ENCODE measurements at regions not wholly inside any gene's neighbourhood (a gene's known extent, or its start where the extent isn't known, plus 50 kb on each side); places are given as distances from the start of the nearest gene placed in this dataset.

DNA sequence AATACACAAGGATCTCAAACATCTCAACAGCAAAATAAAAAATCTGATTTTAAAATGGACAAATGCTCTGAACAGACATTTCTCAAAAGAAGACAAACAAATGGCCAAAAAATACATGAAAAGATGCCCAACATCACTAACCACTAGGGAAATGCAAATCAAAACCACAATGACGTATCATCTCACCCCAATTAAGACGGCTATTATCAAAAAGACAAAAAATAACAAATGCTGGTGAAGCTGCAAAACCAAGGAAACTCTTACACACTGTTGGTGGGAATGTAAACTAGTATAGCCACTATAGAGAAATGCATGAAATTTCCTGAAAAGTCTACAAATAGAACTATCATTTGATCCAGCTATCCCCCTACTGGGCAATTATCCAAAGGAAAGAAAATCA is 145.0 kb downstream of the BTG1 start:
- no peak for DNase-seq (ENCODE audit: low spot score)

- no peak for DNase-seq (ENCODE audit: low spot score)
Observed at GRCh38 chr12:91999823-92000222, 145.8 kb downstream of the BTG1 start.

GRCh38 chr12:91998316-91998715 is 147.3 kb downstream of the BTG1 start:
- DNase-seq (ENCODE audit: low spot score), result no peak

GRCh38 chr12:91994208-91994797 is 151.3 kb downstream of the BTG1 start:
- peak; percentile 79 for DNase-seq (ENCODE audit: low spot score)

- no peak for DNase-seq (ENCODE audit: low spot score)
Observed at GRCh38 chr12:91993287-91994017, 152.2 kb downstream of the BTG1 start.

DNA sequence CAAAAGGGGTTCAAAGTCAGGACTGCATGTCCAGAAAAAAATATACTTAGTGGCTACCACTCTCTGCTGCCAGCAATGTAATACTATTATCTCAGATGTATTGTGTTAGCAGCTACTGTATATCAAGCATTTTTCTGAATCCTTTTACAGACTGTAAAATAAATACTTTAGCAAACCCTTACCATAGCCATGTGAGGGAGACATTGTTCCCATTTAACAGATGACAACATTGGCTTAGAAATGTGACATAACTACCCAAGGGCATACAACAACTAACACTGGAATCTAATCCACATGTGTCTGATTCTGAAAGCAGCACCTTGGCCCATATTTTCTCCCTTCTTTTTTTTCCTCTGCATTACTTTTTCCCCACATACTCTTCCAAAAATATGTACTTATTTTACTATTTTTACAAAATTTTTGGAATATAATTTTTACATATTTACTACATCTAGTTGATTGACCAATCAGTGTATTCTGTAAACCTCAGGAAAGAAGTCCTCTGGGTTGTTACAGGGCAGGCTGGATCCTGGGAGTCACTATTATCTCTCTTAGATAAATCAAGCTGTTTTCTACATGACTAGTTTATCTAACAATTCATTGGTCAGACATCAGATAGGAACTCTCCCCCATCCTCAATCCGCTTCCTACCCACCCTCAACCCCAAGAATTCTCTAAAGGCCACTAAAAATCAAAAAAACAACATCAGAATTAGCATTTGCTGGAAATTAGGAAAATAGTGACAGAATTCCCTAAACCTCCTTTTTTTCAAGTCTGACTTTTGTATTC is 154.1 kb downstream of the BTG1 start:
- no peak for DNase-seq (ENCODE audit: low spot score)

GRCh38 chr12:91990525-91990924 is 155.1 kb downstream of the BTG1 start:
- DNase-seq (ENCODE audit: low spot score), result no peak

DNA sequence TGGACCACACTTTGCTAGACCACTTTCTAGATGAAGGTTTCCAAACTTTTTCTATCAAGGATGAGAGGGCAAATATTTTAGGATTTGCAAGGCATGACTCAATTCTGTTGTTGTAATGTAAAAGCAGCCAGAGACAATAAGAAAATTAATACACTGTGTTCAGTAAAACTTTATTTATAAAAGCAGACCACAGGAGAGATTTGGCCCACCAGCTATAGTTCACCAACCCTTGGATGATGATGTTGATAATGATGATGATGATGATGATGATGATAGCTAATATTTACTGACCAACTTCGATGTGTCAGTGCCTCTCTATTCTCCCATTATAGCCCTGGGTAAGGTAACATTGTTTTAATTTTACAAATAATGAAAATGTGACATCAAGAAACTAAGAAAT is 156.5 kb downstream of the BTG1 start:
- DNase-seq (ENCODE audit: low spot score), result no peak

DNA sequence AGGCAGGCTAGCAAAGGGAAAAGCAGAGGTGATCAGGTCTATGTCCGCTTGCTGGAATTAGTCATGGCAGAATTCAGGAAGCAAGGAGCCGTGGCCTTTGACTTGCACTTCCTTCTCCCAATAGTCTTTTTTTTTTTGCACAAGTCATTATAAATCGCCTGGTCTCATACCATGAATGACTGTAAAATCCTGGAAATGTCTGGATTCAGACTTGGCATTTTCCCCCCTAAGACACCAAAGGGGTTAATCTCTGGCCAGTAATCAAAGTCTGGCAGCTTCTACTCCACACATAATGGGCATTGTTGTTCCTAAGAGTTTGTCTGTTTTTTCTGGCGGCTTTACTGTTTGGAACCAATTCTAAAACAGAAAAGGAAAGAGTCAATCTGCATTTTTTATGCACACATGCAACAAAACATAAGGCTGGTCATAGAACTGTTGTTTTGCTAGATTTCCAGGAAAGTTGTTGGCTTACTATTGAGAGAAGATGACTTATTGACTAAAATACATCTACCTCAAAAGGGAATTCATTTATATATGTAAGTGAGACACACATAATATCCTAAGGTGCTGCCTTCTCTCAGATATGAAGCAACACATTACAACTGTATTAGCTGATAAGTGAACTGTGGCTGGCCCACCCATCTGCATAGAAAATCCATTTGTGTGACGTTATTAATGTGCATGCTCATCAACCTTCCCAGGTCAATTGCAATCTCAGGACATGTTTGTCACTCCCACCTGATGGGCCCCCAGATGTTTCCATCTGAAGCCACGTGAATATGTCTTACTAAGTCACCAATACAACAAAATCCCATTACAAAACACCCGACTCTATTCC is 157.3 kb downstream of the BTG1 start:
- no peak for DNase-seq (ENCODE audit: low spot score)

GRCh38 chr12:91986084-91986483 is 159.6 kb downstream of the BTG1 start:
- peak; percentile 94 for DNase-seq (ENCODE audit: low spot score)

DNA sequence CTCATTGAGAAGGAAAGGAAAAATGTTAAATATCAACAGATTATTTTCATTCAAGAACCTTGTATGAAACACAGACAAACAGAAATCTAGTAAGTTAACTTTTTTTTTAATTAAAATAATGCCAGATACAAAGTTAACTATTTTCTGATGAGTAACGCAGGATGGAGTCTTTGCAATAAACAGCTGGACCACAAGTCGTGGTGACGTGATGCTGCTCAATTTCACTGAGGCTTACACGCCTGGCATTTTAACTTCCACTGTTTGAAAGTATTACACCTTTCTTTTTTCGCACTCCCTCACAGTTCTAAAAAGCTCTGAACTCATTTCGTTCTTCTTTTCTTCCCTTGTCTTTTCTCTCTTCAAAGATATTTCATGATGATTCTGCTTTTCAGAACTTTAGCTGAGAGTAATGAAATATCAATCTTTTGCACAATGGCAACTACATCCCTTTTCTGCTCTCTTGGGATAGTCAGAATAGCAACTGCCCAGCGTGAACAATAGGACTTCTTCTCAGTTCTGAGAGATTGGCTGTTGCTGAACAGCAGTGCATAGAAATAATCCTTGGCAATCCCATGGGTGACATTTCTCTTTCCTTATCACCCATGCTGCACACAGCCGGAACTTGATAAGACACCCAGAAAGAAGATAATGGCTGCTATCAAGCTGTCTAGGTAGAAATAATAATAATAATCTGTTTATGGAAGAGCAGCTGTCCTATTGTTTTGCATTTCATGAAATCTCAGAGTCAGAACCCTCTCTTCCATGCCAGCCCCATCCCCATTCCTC is 160.5 kb downstream of the BTG1 start:
- DNase-seq (ENCODE audit: low spot score), result no peak

- no peak for DNase-seq (ENCODE audit: low spot score)
Observed at GRCh38 chr12:91984556-91984955, 161.1 kb downstream of the BTG1 start.

GRCh38 chr12:91983935-91984334 is 161.7 kb downstream of the BTG1 start:
- no peak for DNase-seq (ENCODE audit: low spot score)

- no peak for DNase-seq (ENCODE audit: low spot score)
Observed at GRCh38 chr12:91982946-91983345, 162.7 kb downstream of the BTG1 start.

DNA sequence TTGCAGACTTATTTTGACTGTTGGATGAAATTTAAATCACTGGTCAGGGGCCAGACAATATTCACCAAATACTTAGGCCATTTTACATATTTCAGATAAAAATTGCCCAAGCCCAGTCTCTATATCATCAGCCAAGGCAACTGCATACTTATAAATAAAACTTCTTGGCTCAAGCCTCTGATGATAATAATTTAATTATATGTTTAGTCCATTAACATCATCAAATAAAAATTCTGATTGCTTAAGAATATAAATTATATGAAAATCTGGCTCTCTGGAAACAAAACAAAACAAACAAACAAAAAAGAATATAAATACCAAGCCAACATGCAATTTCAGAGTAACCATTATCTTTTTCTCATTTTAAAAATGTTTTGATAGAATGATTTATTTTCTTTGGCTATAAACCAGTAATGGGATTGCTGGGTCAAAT is 165.2 kb downstream of the BTG1 start:
- DNase-seq (ENCODE audit: low spot score), result no peak

GRCh38 chr12:91978143-91978542 is 167.5 kb downstream of the BTG1 start:
- no peak for DNase-seq (ENCODE audit: low spot score)

- DNase-seq (ENCODE audit: low spot score), result no peak
Observed at GRCh38 chr12:91975891-91976290, 169.8 kb downstream of the BTG1 start.

- DNase-seq (ENCODE audit: low spot score), result no peak
Observed at GRCh38 chr12:91974541-91975085, 171.0 kb downstream of the BTG1 start.

DNA sequence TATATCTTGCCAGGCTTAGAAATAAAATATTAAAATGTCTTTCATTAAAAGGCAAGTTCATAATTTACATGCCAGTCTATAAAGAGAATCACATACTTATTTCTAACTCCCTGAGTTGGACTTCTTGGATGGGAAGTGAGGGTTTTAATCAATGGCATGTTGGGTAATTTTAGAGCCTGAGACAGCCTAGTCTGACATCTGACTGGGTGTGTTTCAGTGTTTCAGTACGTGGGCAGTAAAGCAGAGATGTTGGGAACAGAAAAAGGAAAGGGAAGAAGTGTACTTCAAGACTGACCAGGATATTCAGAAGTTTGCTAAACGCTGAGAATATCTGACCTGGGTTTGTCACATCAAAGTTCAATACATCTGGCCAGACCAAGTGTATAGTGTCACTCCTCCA is 171.8 kb downstream of the BTG1 start:
- DNase-seq (ENCODE audit: low spot score), result no peak

DNA sequence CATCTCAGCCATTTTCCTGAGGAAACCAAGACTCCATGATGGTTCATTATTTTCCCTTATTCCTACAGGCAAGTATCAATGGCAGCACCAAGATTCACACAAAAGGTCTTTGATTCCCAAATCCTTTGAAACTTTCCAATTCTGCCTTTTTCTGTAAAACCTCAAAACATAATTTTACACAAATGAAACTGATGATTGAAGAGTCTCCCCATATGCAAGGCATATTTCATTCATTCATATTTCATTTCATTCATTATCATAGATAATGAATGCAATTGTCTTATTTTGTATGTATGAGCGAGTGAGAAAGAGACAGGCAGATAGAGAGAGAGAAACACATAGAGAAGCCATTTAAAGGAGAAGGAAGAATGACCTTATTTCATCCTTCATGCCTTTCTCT is 172.8 kb downstream of the BTG1 start:
- no peak for DNase-seq (ENCODE audit: low spot score)

DNA sequence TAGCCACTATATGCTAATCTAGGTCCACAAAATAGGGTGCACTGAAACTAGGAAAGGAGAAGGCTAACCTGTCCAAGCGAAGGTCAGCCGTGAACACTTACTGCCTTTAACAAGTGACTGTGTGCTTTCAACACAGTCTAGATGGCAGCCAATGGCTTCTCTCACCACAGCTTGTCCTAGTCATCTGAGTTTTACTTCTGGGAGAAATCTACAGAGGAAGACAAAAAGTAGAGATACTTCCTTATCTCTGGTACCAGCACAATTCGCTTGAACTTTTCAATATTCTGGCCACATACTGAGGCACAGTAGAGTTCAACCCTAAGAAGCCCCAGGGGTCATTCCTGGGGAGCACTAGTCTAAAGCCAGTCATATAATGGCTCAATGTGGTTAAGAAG is 176.9 kb downstream of the BTG1 start:
- no peak for DNase-seq (ENCODE audit: low spot score)
